ENCODE measurements at regions not wholly inside any gene's neighbourhood (a gene's known extent, or its start where the extent isn't known, plus 50 kb on each side); places are given as distances from the start of the nearest gene placed in this dataset.
"Not testable (repeated sequence)": the region's sequence is repeated elsewhere in the genome, so short reads cannot be mapped to it uniquely, and the experiment has no call there.

DNA sequence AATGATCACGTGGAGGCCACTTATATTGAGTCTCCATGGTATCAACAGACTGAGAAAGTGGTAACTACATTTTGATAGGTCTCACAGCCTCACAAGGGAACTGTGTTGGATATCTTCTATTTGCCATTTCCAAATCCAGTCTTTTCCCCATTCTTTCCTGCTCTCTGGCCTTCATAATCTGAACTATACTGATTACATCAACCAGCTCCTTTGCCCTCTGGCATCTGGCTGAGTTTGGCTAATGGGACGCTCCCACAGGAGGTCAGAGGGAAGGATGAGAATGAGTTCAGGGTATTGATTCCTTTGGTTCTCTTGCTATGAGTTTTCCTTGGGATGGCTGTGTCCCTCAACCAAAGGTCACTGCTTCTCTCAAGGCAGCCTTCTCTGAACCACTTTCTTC, 152.6 kb downstream of the RTL9 start:
- DNase-seq (ENCODE audit: low read depth, low spot score): no peak

DNA sequence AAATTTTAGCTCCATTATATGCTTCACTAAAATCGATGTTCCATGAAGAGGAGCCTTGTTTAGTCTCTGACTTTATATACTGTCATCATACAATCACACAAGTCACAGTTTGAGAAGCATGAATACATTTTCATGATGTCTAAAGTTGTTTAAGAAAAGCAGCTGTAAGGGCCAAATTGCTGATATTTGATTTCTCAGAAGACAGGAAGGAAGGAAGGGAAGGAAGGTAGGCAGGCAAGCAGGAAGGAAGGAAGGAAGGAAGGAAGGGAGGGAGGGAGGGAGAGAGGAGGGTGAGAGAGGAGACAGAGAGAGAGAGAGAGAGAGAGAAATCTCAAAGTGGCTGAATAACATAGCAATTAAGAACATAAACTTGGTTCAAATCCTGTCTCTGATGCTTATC, 153.7 kb downstream of the RTL9 start:
- DNase-seq (ENCODE audit: low read depth, low spot score): no peak

DNA sequence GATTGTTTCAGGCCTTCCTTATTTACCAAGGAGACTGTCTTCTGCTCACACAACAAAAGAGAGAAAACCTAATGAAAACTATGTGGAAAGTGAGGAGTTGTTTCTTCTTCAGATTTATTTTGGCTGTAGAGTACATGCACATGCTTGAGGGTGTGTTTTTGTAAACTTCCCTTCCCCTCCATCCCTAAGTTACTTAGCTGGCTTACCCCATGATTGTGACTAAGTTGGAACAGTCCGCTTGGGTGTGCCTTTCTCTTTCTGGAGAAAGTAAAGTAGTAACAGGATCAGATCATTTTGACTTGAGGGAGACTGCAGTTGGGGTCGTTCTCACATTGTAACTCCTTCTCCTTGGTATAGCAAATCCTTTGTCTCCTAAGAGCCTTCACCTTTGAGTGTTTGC, 155.9 kb downstream of the RTL9 start:
- no peak for DNase-seq (ENCODE audit: low read depth, low spot score)

DNA sequence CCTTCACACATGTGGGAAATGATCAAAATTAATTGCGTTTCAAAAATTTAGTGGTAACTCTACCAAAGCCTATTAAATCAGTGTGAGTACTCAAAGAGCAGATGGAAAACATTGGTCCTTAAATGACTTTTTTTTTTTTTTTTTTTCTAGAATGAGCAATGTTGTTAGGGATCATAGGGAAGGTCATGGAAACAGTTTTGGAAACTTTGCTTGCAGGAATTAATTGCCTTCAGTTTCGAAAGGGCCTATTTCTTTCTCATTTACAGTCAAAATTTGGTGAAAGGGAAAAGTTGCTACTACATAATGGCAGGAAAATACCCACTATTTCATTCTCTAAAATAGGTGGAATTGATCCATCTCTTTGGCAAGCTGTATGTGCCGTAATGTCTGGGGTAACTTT, 160.9 kb downstream of the RTL9 start:
- DNase-seq (ENCODE audit: low read depth, low spot score): no peak

DNA sequence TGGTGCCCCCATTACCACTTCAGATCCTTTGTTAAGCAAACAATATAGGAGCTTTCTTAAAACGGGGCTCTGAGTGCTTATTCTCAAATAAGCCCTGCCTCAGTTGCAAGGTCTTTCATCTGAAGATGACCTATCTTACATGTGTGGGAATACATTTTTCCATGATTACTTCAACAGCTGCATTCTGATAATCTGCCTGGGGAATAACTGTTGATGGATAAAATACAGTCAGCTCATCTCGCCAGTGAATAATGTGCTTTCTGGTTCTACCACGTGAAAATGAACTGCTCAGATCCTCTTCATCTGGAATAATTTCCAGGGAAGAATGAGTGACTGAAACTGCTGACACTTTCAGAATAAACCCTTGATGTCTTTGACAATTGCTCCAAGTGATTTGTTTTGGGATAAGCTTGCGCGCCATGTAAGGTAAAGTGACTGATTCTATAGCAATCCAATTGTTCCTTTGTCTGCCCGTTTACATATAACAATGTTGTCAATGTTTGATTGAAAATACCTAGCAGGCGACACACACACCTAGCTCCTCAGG, 161.3 kb downstream of the RTL9 start:
- no peak for DNase-seq (ENCODE audit: low read depth, low spot score)

- not testable (repeated sequence) for DNase-seq (ENCODE audit: low read depth, low spot score)
Observed at GRCh38 chrX:110520652-110521051, 162.0 kb downstream of the RTL9 start.

GRCh38 chrX:110531873-110532580, 173.4 kb downstream of the RTL9 start:
- DNase-seq (ENCODE audit: low read depth, low spot score): no peak

GRCh38 chrX:110532581-110532931, 173.9 kb downstream of the RTL9 start:
- DNase-seq (ENCODE audit: low read depth, low spot score): no peak

- no peak for DNase-seq (ENCODE audit: low read depth, low spot score)
Observed at GRCh38 chrX:110536816-110537215, 178.2 kb downstream of the RTL9 start.

- no peak for DNase-seq (ENCODE audit: low read depth, low spot score)
Observed at GRCh38 chrX:110541266-110541665, 182.6 kb downstream of the RTL9 start.

DNA sequence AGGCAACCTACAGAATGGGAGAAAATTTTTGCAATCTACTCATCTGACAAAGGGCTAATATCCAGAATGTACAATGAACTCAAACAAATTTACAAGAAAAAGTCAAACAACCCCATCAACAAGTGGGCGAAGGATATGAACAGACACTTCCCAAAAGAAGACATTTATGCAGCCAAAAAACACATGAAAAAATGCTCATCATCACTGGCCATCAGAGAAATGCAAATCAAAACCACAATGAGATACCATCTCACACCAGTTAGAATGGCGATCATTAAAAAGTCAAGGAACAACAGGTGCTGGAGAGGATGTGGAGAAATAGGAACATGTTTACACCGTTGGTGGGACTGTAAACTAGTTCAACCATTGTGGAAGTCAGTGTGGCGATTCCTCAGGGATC, 192.2 kb downstream of the RTL9 start:
- not testable (repeated sequence) for DNase-seq (ENCODE audit: low read depth, low spot score)

DNA sequence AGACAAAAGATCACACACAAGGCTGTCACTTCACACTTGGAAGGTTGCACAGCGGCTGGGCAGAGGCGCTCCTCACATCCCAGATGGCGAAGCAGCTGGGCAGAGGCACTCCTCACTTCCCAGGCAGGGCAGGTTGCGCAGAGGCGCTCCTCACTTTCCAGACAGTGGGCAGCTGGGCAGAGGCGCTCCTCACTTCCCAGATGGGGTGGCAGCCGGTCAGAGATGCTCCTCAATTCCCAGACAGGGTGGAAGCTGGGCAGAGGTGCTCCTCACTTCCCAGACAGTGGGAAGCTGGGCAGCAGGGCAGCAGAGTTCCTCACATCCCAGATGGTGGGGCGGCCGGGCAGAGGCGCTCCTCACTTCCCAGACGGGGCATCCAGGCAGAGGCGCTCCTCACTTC, 199.2 kb downstream of the RTL9 start:
- DNase-seq (ENCODE audit: low read depth, low spot score): no peak

DNA sequence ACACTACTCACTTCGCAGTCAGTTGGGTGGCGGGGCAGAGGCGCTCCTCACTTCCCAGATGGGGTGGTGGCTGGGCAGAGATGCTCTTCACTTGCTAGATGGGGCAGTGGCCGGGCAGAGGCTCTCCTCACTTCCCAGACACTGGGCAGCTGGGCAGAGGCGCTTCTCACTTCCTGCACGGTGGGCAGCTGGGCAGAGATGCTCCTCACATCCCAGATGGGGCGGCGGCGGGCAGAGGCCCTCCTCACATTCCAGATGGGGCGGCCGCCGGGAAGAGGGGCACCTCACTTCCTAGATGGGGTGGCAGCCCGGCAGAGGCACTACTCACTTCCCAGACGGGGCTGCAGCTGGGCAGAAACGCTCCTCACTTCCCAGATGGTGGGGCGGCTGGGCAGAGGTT, 199.8 kb downstream of the RTL9 start:
- DNase-seq (ENCODE audit: low read depth, low spot score): no peak

GRCh38 chrX:110561034-110561433, 202.4 kb downstream of the RTL9 start:
- DNase-seq (ENCODE audit: low read depth, low spot score): no peak

GRCh38 chrX:110563282-110563681, 204.6 kb downstream of the RTL9 start:
- no peak for DNase-seq (ENCODE audit: low read depth, low spot score)

DNA sequence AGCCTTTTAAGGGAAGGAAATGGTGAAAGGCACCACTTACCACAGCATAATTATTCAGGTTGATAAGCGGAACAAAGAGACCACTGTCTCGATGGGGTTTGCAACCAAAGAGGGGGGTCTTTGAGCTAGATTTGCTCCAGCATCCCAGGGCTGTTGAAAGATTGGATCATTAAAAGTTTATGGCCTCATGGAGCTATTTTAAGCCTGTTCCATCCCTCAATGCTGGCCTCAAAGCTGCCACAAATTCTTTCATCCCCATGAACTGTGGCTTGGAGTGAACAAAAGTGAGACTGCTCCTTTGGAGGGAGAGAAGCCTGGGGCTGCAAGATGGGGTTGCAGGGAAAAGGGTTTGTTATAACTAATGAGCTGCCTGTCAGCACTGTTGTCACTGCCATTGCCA, 209.8 kb downstream of the RTL9 start:
- no peak for DNase-seq (ENCODE audit: low read depth, low spot score)

GRCh38 chrX:110569506-110569905, 210.9 kb downstream of the RTL9 start:
- no peak for DNase-seq (ENCODE audit: low read depth, low spot score)

DNA sequence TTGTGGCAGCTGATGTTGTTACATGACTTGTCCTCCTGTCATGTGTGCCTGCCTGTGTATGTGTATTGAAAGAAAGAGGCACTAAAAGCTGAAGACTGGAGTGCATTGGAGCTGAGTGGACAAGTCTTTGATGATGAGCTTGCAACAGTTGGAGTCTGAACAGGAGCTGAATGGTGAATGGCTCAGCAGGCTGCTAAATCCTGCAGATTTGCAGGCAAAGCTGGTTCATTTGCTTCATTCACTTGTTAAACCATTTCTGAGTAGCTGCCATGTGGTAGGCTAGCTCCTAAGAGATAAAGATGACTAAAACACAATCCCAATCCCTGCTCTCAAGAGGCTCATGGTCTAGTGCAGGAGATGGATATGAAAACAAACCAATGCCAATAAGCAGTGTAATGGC, 217.3 kb downstream of the CHRDL1 start:
- no peak for DNase-seq (ENCODE audit: low read depth, low spot score)

GRCh38 chrX:110584083-110584482, 211.5 kb downstream of the CHRDL1 start:
- no peak for DNase-seq (ENCODE audit: low read depth, low spot score)

DNA sequence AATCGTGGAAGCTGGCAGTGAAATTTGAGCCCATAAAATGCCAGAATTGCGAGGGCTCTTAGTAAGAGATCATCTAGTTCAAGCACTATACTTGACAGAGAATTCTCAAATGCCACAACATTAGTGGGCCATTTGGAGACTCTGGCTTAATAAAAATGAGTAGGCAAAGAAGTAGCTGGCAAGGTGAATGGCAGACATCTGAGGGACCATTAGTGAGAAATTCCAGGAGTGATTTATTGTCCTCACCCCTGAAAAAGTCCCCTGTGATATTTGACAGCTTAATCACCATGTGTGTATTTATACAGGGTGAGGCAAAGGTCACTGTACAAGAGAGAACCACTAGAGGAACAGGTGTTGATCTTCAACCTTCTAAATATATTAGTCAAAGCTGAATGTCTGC, 207.5 kb downstream of the CHRDL1 start:
- DNase-seq (ENCODE audit: low read depth, low spot score): no peak

DNA sequence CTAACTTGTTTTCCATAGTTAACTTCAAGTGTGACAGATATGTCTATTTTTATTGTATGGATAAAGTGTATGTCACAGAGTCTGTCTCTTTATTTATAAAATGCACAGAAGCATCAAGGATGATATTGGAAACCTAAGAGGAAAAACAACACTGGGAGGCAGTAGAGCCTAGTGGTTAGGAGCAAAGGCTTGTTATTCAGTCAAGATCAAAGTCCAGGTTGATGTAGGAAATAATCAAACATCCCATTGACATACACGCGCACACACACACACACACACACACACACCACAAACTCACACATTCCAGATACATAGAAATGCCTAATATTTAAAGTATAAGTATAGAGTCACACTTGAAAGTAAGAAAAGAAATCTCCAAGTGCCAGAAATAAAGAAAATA, 206.8 kb downstream of the CHRDL1 start:
- no peak for DNase-seq (ENCODE audit: low read depth, low spot score)

DNA sequence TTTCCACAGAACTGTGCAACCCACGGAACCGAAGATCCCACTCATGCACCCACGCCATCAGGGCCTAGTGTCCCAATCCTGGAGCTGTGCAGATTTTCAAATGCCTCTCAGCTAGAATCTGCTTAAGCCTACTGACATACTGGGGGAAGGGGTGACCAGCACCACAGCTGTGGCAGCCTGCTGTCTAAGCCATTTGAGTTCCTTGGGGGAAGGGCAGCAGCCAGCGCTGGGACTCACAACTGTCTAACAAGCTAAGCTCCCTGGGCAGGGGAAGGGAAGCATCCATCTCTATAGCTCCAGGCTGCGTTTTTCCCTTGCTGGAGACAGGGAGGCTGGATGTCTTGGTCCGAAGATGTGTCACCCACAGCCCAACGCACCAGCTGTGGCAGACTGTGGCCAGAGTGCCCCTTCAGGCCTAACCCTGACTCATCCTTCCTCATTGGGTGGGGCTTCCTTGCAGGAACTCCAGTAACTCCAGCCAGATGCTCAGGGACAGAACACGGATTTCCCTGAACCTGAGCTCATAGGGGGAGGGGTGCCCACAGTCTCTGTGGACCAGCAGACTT, 194.8 kb downstream of the CHRDL1 start:
- no peak for DNase-seq (ENCODE audit: low read depth, low spot score)

GRCh38 chrX:110614596-110614995, 181.0 kb downstream of the CHRDL1 start:
- no peak for DNase-seq (ENCODE audit: low read depth, low spot score)
